ENCODE measurements at regions not wholly inside any gene's neighbourhood (a gene's known extent, or its start where the extent isn't known, plus 50 kb on each side); places are given as distances from the start of the nearest gene placed in this dataset.

- TF ChIP-seq CTCF (tag by site-specific recombination; IDR thresholded peaks at IDR 0.05) (no peak), ZNF302 (tag by site-specific recombination; IDR thresholded peaks at IDR 0.05; ENCODE audit: low read depth) (no peak)
These were observed 947.2 kb upstream of the SLC39A10 start for GRCh38 chr2:194709840-194710239.
